GM12892 (cell line): ENCODE measurements at regions not wholly inside any gene's neighbourhood (a gene's known extent, or its start where the extent isn't known, plus 50 kb on each side); places are given as distances from the start of the nearest gene placed in this dataset.

Source experiments
- DNase-seq: peaks from one replicate; pipeline ENCODE4 v3.0.0; 2011; ENCODE audit not compliant: insufficient read length
- FAIRE-seq: peaks from 2 replicates; lab custom pipeline; 2011; peaks lifted over from hg19 to GRCh38; lab: Jason Lieb, UNC
- POLR2A ChIP-seq: IDR thresholded peaks from 2 replicates; pipeline ENCODE4 v1.6.1; 2011; ENCODE audit warnings: low read depth, low read length, control low read depth
- POLR2AphosphoS5 ChIP-seq: IDR thresholded peaks from 2 replicates; pipeline ENCODE4 v1.6.1; 2011; ENCODE audit warnings: low read depth, low read length, control low read depth
- TAF1 ChIP-seq: IDR thresholded peaks from 2 replicates; pipeline ENCODE4 v1.6.1; 2011; ENCODE audit warnings: low read depth, mild to moderate bottlenecking, control low read depth, low read length, borderline replicate concordance

- no peak for FAIRE-seq
- no peak for DNase-seq
- TF ChIP-seq TAF1 (no peak), POLR2AphosphoS5 (no peak), POLR2A (no peak)
Observed at GRCh38 chr1:101151286-101151685, 85.5 kb upstream of the S1PR1 start.

DNA sequence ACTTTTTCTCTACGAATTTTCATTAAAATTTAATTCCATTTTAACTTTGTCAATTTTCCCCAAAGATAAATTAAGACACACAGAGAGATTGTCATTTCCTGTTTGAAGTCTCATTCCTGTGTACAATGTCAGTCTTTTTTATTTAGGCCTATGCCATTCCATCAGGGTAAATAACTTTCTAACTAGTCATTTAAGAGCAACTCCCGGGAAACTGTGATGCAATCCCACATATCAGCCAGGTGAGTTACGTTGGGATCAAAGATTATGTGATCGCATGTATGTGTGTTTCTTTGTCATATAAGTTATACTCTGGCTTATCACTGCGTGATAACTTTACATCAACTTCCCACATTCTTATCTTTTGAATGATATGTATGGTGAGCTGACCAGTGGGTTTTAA, 86.1 kb upstream of the S1PR1 start:
- no peak for TF ChIP-seq POLR2AphosphoS5
- TF ChIP-seq POLR2A = no peak
- no peak for TF ChIP-seq TAF1
- DNase-seq (no peak), FAIRE-seq (peak; percentile 51)

- TF ChIP-seq TAF1 (no peak), POLR2AphosphoS5 (no peak), POLR2A (no peak)
- FAIRE-seq (no peak), DNase-seq (no peak)
Observed at GRCh38 chr1:101150266-101150665, 86.6 kb upstream of the S1PR1 start.

GRCh38 chr1:101148980-101149379, 87.8 kb upstream of the S1PR1 start:
- FAIRE-seq (peak; percentile 56), DNase-seq (no peak)
- TF ChIP-seq POLR2A (no peak), POLR2AphosphoS5 (no peak)

DNA sequence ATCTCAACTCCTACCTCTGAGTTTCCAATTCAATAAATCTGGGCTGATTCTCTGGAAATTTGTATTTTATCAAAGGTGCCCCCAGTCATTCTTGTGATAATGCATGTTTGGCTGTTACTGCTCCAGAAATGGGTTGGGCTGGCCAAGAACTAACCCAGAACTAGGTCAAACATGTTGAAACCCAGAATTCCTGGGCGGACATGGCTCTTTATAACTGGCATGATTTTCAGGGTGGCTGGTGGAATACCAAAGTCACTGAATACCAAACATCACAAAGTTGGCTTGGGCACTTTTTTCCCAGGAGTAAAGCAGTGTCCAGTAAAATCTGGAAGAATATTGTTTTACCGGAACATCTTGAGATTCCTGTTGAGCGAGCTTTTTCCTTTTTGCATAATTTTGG, 89.4 kb upstream of the S1PR1 start:
- FAIRE-seq (peak; percentile 33), DNase-seq (no peak)
- TF ChIP-seq POLR2AphosphoS5 (no peak), TAF1 (no peak), POLR2A (no peak)

DNA sequence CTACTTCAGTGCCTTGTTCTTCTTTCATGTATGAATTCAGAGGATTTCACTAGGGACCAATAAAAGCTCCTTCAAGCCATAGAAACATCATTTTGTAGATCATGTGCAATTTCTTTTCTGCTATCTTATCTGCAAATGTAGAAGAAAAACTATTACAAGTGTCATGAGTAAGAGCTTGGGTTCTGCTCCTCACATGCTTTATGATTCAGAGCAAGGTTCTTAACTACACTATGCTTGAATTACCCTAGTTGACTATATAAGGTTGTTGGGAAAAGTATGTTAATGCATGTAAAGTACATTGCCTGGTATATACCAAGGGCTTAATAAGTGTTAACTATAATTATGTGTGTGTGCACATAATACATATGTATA, 91.4 kb upstream of the S1PR1 start:
- FAIRE-seq = no peak
- no peak for DNase-seq
- TF ChIP-seq TAF1 = no peak
- TF ChIP-seq POLR2A = no peak
- no peak for TF ChIP-seq POLR2AphosphoS5

- FAIRE-seq = peak; percentile 73
- TF ChIP-seq TAF1 = no peak
- no peak for TF ChIP-seq POLR2A
- TF ChIP-seq POLR2AphosphoS5 = no peak
- DNase-seq = no peak
Observed at GRCh38 chr1:101144671-101145448, 92.0 kb upstream of the S1PR1 start.

DNA sequence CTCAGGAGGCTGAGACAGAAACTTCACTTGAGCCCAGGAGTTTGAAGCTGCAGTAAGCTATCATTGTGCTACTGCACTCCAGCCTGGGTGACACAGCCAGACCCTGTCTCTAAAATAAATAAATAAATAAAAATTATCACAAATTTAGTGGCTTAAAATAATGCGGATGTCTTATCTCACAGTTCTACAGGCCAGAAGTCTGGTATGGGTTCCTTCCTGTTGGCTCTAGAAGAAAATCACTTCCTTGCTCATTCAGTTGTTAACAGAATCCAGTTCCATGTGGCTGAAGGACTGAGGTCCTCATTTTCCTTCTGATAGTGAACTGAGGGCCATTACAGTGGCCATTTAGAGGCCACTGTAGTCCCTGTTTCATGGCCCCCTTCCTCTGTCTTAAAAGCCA, 94.6 kb upstream of the S1PR1 start:
- FAIRE-seq (no peak), DNase-seq (no peak)
- TF ChIP-seq POLR2AphosphoS5 (no peak), POLR2A (no peak), TAF1 (no peak)

DNA sequence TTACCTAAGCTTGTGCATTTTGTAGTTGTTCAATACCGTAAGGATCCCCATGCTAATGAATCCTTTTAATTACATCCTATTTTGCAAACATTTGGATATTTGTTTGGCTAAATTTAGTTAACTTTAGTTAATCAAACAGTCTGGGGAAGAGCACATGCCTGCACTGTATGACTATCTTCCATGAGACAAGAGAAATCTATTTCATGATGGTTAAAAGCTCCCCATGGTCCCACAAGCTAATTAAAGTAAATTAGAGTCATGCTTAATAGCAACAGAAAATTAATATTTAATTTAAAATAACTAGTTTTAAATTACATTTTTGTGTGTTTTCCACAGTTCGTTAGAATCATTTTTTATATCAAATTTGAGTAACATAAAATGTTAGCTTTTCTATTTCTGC, 95.4 kb upstream of the S1PR1 start:
- FAIRE-seq = no peak
- TF ChIP-seq TAF1 (no peak), POLR2AphosphoS5 (no peak), POLR2A (no peak)
- DNase-seq = no peak

GRCh38 chr1:101139821-101140718, 96.7 kb upstream of the S1PR1 start:
- TF ChIP-seq TAF1 (no peak), POLR2A (no peak), POLR2AphosphoS5 (no peak)
- DNase-seq (no peak), FAIRE-seq (no peak)

- no peak for TF ChIP-seq TAF1
- no peak for TF ChIP-seq POLR2AphosphoS5
- no peak for TF ChIP-seq POLR2A
- DNase-seq (no peak), FAIRE-seq (no peak)
Observed at GRCh38 chr1:101139130-101139529, 97.7 kb upstream of the S1PR1 start.
